ENCODE measurements at regions not wholly inside any gene's neighbourhood (a gene's known extent, or its start where the extent isn't known, plus 50 kb on each side); places are given as distances from the start of the nearest gene placed in this dataset.

- no peak for DNase-seq
These were observed 81.9 kb downstream of the PJA1 start for GRCh38 chrX:69083361-69083760.

- no peak for DNase-seq
These were observed 82.5 kb downstream of the PJA1 start for GRCh38 chrX:69082753-69083150.

- no peak for DNase-seq
These were observed 83.0 kb downstream of the PJA1 start for GRCh38 chrX:69082055-69082752.

- DNase-seq: no peak
These were observed 84.3 kb downstream of the PJA1 start for GRCh38 chrX:69080855-69081465.

GRCh38 chrX:69079268-69079667 is 86.0 kb downstream of the PJA1 start:
- no peak for DNase-seq

GRCh38 chrX:69077895-69078455 is 87.3 kb downstream of the PJA1 start:
- DNase-seq: no peak

GRCh38 chrX:69076088-69076487 is 89.2 kb downstream of the PJA1 start:
- no peak for DNase-seq

- DNase-seq: no peak
These were observed 90.5 kb downstream of the PJA1 start for GRCh38 chrX:69074726-69075125.

- DNase-seq: no peak
These were observed 91.5 kb downstream of the PJA1 start for GRCh38 chrX:69073721-69074120.

GRCh38 chrX:69073241-69073640 is 92.0 kb downstream of the PJA1 start:
- no peak for DNase-seq

- DNase-seq: no peak
These were observed 92.7 kb downstream of the PJA1 start for GRCh38 chrX:69072486-69073006.

GRCh38 chrX:69070949-69071650 is 94.2 kb downstream of the PJA1 start:
- no peak for DNase-seq

- DNase-seq: no peak
These were observed 95.4 kb downstream of the PJA1 start for GRCh38 chrX:69069876-69070275.

GRCh38 chrX:69069086-69069445 is 96.2 kb downstream of the PJA1 start:
- DNase-seq: no peak

- DNase-seq: no peak
These were observed 96.8 kb downstream of the PJA1 start for GRCh38 chrX:69068301-69069085.

- DNase-seq: no peak
These were observed 97.4 kb downstream of the PJA1 start for GRCh38 chrX:69067841-69068240.

- peak; percentile 43 for DNase-seq
These were observed 98.2 kb downstream of the PJA1 start for GRCh38 chrX:69066966-69067525.

GRCh38 chrX:69066021-69066757 is 99.1 kb downstream of the PJA1 start:
- DNase-seq: no peak

- peak; percentile 34 for DNase-seq
These were observed 99.8 kb downstream of the PJA1 start for GRCh38 chrX:69065451-69065850.

- DNase-seq: no peak
These were observed 101.8 kb downstream of the PJA1 start for GRCh38 chrX:69063486-69063885.

GRCh38 chrX:69062493-69062892 is 102.8 kb downstream of the PJA1 start:
- DNase-seq: no peak

Measured in fibroblast of skin of back (primary cell).